HG03521 (cell line): ENCODE measurements at regions not wholly inside any gene's neighbourhood (a gene's known extent, or its start where the extent isn't known, plus 50 kb on each side); places are given as distances from the start of the nearest gene placed in this dataset.
"Not testable (repeated sequence)": the region's sequence is repeated elsewhere in the genome, so short reads cannot be mapped to it uniquely, and the experiment has no call there.

Experiments used
- ATAC-seq: cut with Tn5 transposase; IDR thresholded peaks from one replicate; pipeline ENCODE4 v1.9.1; 2021; ENCODE audit warnings: mild to moderate bottlenecking, moderate library complexity; ENCODE audit not compliant: unreplicated experiment

- ATAC-seq: no peak
These were observed 119.4 kb upstream of the SPIN4 start for GRCh38 chrX:63470506-63470905.

GRCh38 chrX:63466690-63467089 lies 115.6 kb upstream of the SPIN4 start:
- ATAC-seq: no peak

- no peak for ATAC-seq
These were observed 107.8 kb upstream of the SPIN4 start for GRCh38 chrX:63458981-63459380.

GRCh38 chrX:63453571-63453970 lies 102.4 kb upstream of the SPIN4 start:
- no peak for ATAC-seq

- ATAC-seq: no peak
These were observed 90.6 kb upstream of the SPIN4 start for GRCh38 chrX:63441717-63442116.

GRCh38 chrX:63439580-63439979 lies 88.4 kb upstream of the SPIN4 start:
- ATAC-seq: no peak

- ATAC-seq: no peak
These were observed 85.7 kb upstream of the SPIN4 start for GRCh38 chrX:63436865-63437264.

- ATAC-seq: no peak
These were observed 83.5 kb upstream of the SPIN4 start for GRCh38 chrX:63434665-63435064.

- no peak for ATAC-seq
These were observed 83.1 kb upstream of the SPIN4 start for GRCh38 chrX:63434206-63434605.

GRCh38 chrX:63430026-63430425 lies 78.9 kb upstream of the SPIN4 start:
- no peak for ATAC-seq

- ATAC-seq: no peak
These were observed 77.2 kb upstream of the SPIN4 start for GRCh38 chrX:63428348-63428747.

- ATAC-seq: no peak
These were observed 75.4 kb upstream of the SPIN4 start for GRCh38 chrX:63426519-63426918.

- no peak for ATAC-seq
These were observed 72.9 kb upstream of the SPIN4 start for GRCh38 chrX:63424063-63424462.

GRCh38 chrX:63421411-63421810 lies 70.3 kb upstream of the SPIN4 start:
- ATAC-seq: no peak

GRCh38 chrX:63418211-63418610 lies 67.1 kb upstream of the SPIN4 start:
- no peak for ATAC-seq

- ATAC-seq: no peak
These were observed 66.5 kb upstream of the SPIN4 start for GRCh38 chrX:63417649-63418048.

- ATAC-seq: not testable (repeated sequence)
These were observed 58.8 kb upstream of the SPIN4 start for GRCh38 chrX:63409934-63410333.

- no peak for ATAC-seq
These were observed 56.9 kb upstream of the SPIN4 start for GRCh38 chrX:63408050-63408449.

GRCh38 chrX:63404332-63404731 lies 53.2 kb upstream of the SPIN4 start:
- no peak for ATAC-seq

- no peak for ATAC-seq
These were observed 51.0 kb upstream of the SPIN4 start for GRCh38 chrX:63402106-63402505.
